H1 (cell line): ENCODE measurements at regions not wholly inside any gene's neighbourhood (a gene's known extent, or its start where the extent isn't known, plus 50 kb on each side); places are given as distances from the start of the nearest gene placed in this dataset.

Experiments used
- CTCF ChIA-PET: fragments of 300-600 bp; sonication (Branson Sonifier 250); formaldehyde crosslinking; loops from one replicate; lab custom pipeline; 2021; ENCODE audit not compliant: partially characterized antibody; lab: Charles Lee
- POLR2A ChIA-PET: fragments of 300-600 bp; sonication (Branson Sonifier 250); formaldehyde crosslinking; loops from one replicate; lab custom pipeline; 2021; ENCODE audit warnings: inconsistent platforms; ENCODE audit not compliant: partially characterized antibody; lab: Charles Lee
- DNase-seq, 2 experiments: peaks; one replicate each; pipeline versions ENCODE4 v3.0.0 to v3.0.0-alpha.2; 2010 to 2022; ENCODE audit warnings: low spot score in 2 of 2, low read depth in 1 of 2, mixed read lengths in 1 of 2
- FAIRE-seq: peaks from 2 replicates; lab custom pipeline; 2011; peaks lifted over from hg19 to GRCh38; lab: Jason Lieb, UNC
- H2AFZ ChIP-seq: 2 replicates; pipeline ENCODE4 v1.8.1; 2012; ENCODE audit warnings: low read length, inconsistent platforms
- H2AK5ac ChIP-seq: 2 replicates; pipeline ENCODE4 v1.6.1; 2013; ENCODE audit warnings: low read depth, low read length
- H2BK120ac ChIP-seq: replicated peaks from 2 replicates; pipeline ENCODE3; 2013; ENCODE audit warnings: low read depth, low read length, inconsistent platforms
- H2BK12ac ChIP-seq: 2 replicates; pipeline ENCODE4 v1.6.1; 2013; ENCODE audit warnings: low read depth, low read length
- H2BK15ac ChIP-seq: 2 replicates; pipeline ENCODE4 v1.6.1; 2013; ENCODE audit warnings: low read length
- H2BK20ac ChIP-seq: 2 replicates; pipeline ENCODE4 v1.6.1; 2013; ENCODE audit warnings: low read length
- H2BK5ac ChIP-seq: 2 replicates; pipeline ENCODE4 v1.6.1; 2013; ENCODE audit warnings: low read depth, low read length
- H3K14ac ChIP-seq: 2 replicates; pipeline ENCODE4 v1.6.1; 2013; ENCODE audit warnings: inconsistent platforms; ENCODE audit not compliant: insufficient read length
- H3K18ac ChIP-seq: 2 replicates; pipeline ENCODE4 v1.6.1; 2013; ENCODE audit warnings: low read length; ENCODE audit errors: extremely low read depth
- H3K23ac ChIP-seq: 2 replicates; pipeline ENCODE4 v1.6.1; 2013; ENCODE audit warnings: inconsistent platforms; ENCODE audit not compliant: insufficient read length
- H3K23me2 ChIP-seq: 2 replicates; pipeline ENCODE4 v1.6.1; 2013; ENCODE audit warnings: low read depth, low read length
- H3K27ac ChIP-seq: 2 replicates; pipeline ENCODE4 v1.6.1; 2011; ENCODE audit warnings: low read depth, low read length, inconsistent platforms
- H3K27me3 ChIP-seq, 4 experiments: replicated peaks in 1 of 4; 1 replicate in 1 of 4; 2 replicates in 3 of 4; pipeline versions ENCODE4 v1.6.1 to v1.8.1; 2011 to 2013; ENCODE audit warnings: low read length in 3 of 4, mild to moderate bottlenecking in 3 of 4, inconsistent platforms in 2 of 4, mixed read lengths in 2 of 4, moderate library complexity in 1 of 4; ENCODE audit not compliant: control insufficient read depth in 3 of 4, insufficient read depth in 3 of 4; ENCODE audit errors: extremely low read depth in 1 of 4
- H3K36me3 ChIP-seq, 4 experiments: 2 replicates each; pipeline versions ENCODE4 v1.6.1 to v1.8.1; 2011 to 2013; ENCODE audit warnings: mild to moderate bottlenecking in 4 of 4, low read length in 3 of 4, moderate library complexity in 2 of 4, control low read depth in 1 of 4, inconsistent platforms in 1 of 4; ENCODE audit not compliant: insufficient read depth in 4 of 4, control insufficient read depth in 2 of 4
- H3K4ac ChIP-seq: replicated peaks from 2 replicates; pipeline ENCODE3; 2013; ENCODE audit warnings: low read length, low read depth, mixed read lengths, inconsistent platforms; ENCODE audit not compliant: insufficient read length
- H3K4me1 ChIP-seq, 4 experiments: replicated peaks in 1 of 4; 1 replicate in 1 of 4; 2 replicates in 3 of 4; pipeline versions ENCODE4 v1.6.1 to v1.8.1; 2011 to 2013; ENCODE audit warnings: low read length in 3 of 4, inconsistent platforms in 2 of 4, mixed read lengths in 1 of 4; ENCODE audit not compliant: insufficient read depth in 4 of 4, control insufficient read depth in 3 of 4
- H3K4me2 ChIP-seq, 2 experiments: 2 replicates each; pipeline versions ENCODE4 v1.6.1 to v1.8.1; 2011 to 2013; ENCODE audit warnings: low read depth in 2 of 2, low read length in 2 of 2, control low read depth in 1 of 2, inconsistent platforms in 1 of 2, mild to moderate bottlenecking in 1 of 2; ENCODE audit not compliant: insufficient read depth in 1 of 2
- H3K4me3 ChIP-seq, 4 experiments: fragments of 200-600, 300-600 bp in 1 of 4; sonication (generic), shearing (Covaris generic), sonication (Bioruptor Twin) in 1 of 4; 2 replicates each; pipeline versions ENCODE4 v1.5.1 to v1.8.1; 2011 to 2016; ENCODE audit warnings: low read length in 4 of 4, low read depth in 3 of 4, control low read depth in 2 of 4, inconsistent platforms in 2 of 4, mild to moderate bottlenecking in 2 of 4, mixed read lengths in 1 of 4, moderate library complexity in 1 of 4; ENCODE audit not compliant: insufficient read depth in 2 of 4; ENCODE audit errors: extremely low read depth in 1 of 4
- H3K56ac ChIP-seq: replicated peaks from 2 replicates; pipeline ENCODE3; 2013; ENCODE audit warnings: low read depth, mild to moderate bottlenecking, mixed read lengths, low read length, inconsistent platforms; ENCODE audit not compliant: insufficient read length
- H3K79me1 ChIP-seq: 2 replicates; pipeline ENCODE4 v1.6.1; 2013; ENCODE audit warnings: low read depth, low read length, control low read depth
- H3K79me2 ChIP-seq, 2 experiments: 2 replicates each; pipeline versions ENCODE4 v1.6.1 to v1.8.1; 2012 to 2013; ENCODE audit warnings: low read length in 2 of 2, mild to moderate bottlenecking in 2 of 2, inconsistent platforms in 1 of 2; ENCODE audit not compliant: insufficient read depth in 2 of 2, control insufficient read depth in 1 of 2
- H3K9ac ChIP-seq, 4 experiments: replicated peaks in 1 of 4; 1 replicate in 1 of 4; 2 replicates in 3 of 4; pipeline versions ENCODE4 v1.6.1 to v1.8.1; 2011 to 2013; ENCODE audit warnings: low read depth in 3 of 4, low read length in 3 of 4, control low read depth in 2 of 4, mild to moderate bottlenecking in 2 of 4, moderate library complexity in 2 of 4, inconsistent platforms in 1 of 4; ENCODE audit errors: extremely low read depth in 1 of 4
- H3K9me3 ChIP-seq, 2 experiments: 2 replicates each; pipeline versions ENCODE4 v1.6.1 to v1.8.1; 2012 to 2013; ENCODE audit warnings: mild to moderate bottlenecking in 2 of 2, moderate library complexity in 2 of 2, control low read depth in 1 of 2, inconsistent platforms in 1 of 2, low read depth in 1 of 2, low read length in 1 of 2, mixed read lengths in 1 of 2; ENCODE audit not compliant: insufficient read depth in 2 of 2
- H4K20me1 ChIP-seq, 2 experiments: replicated peaks in 1 of 2; 2 replicates each; pipeline versions ENCODE3 to v1.8.1; 2011 to 2013; ENCODE audit warnings: inconsistent platforms in 2 of 2, low read length in 2 of 2, mild to moderate bottlenecking in 1 of 2; ENCODE audit not compliant: insufficient read depth in 2 of 2, control insufficient read depth in 1 of 2
- H4K5ac ChIP-seq: 2 replicates; pipeline ENCODE4 v1.6.1; 2013; ENCODE audit warnings: low read length, low read depth, mixed read lengths, inconsistent platforms; ENCODE audit not compliant: insufficient read length
- H4K8ac ChIP-seq: 2 replicates; pipeline ENCODE4 v1.8.0; 2013; ENCODE audit warnings: mild to moderate bottlenecking, moderate library complexity, low read length, inconsistent platforms; ENCODE audit not compliant: insufficient read depth; ENCODE audit errors: extremely low read depth
- H4K91ac ChIP-seq: replicated peaks from 2 replicates; pipeline ENCODE3; 2013; ENCODE audit warnings: low read length, mixed read lengths, inconsistent platforms; ENCODE audit not compliant: insufficient read length
- BRCA1 ChIP-seq: IDR thresholded peaks from 2 replicates; pipeline ENCODE4 v1.6.1; 2012; ENCODE audit warnings: low read depth, low read length, improper control_type of control experiment
- WGBS, 2 experiments: shearing (Covaris generic) in 1 of 2; methylation state at CpG; one replicate each; pipeline versions ENCODE4 v1.1.6 to v1.1.7; 2013 to 2015; ENCODE audit warnings: low lambda C conversion rate in 2 of 2, mixed read lengths in 2 of 2, inconsistent platforms in 1 of 2, low coverage in 1 of 2, missing lambda C conversion rate in 1 of 2; ENCODE audit not compliant: insufficient replicate concordance in 2 of 2, insufficient coverage in 1 of 2, insufficient read length in 1 of 2; ENCODE audit errors: extremely low coverage in 1 of 2, missing lambda C conversion rate in 1 of 2; 5-methylcytosine and 5-hydroxymethylcytosine counted together

- WGBS, 2 experiments: 81% methylated on average over 2 of the region's 2 CpGs; no CpG with 5 or more reads in 1 of the 2 experiments
Measured at GRCh38 chr18:71976744-71977143, 567.4 kb downstream of the CBLN2 start.

More at GRCh38 chr18:71976744-71977143, 567.4 kb downstream of the CBLN2 start:
- Histone ChIP-seq H3K9me3 (peaks cover 40 to 59% of the 10 kb centered on the region in 2 experiments), H3K27ac (no peak overlapping the region), H2AFZ (no peak overlapping the region), H4K8ac (no peak overlapping the region), H4K20me1 (no peaks in the 10 kb centered on the region), H3K79me1 (no peaks in the 10 kb centered on the region), H4K5ac (no peak overlapping the region), H3K18ac (no peak overlapping the region), H2BK20ac (no peak overlapping the region), H3K23ac (no peak overlapping the region), H3K56ac (no peak overlapping the region), H3K23me2 (no peaks in the 10 kb centered on the region), H2BK12ac (no peak overlapping the region), H2BK5ac (no peak overlapping the region), H4K91ac (no peak overlapping the region), H3K4me1 (no peaks in the 10 kb centered on the region), H3K79me2 (no peaks in the 10 kb centered on the region), H3K14ac (no peak overlapping the region), H3K4ac (no peak overlapping the region), H3K4me3 (no peak overlapping the region), H3K36me3 (no peaks in the 10 kb centered on the region), H2BK120ac (no peak overlapping the region), H2BK15ac (no peak overlapping the region), H3K9ac (no peak overlapping the region), H3K27me3 (no peaks in the 10 kb centered on the region), H3K4me2 (no peak overlapping the region), H2AK5ac (no peak overlapping the region)
- no peak for FAIRE-seq
- ChIA-PET CTCF (no interaction called here), POLR2A (no interaction called here)
- no peak for DNase-seq
- no peak for TF ChIP-seq BRCA1
